ENCODE measurements at regions not wholly inside any gene's neighbourhood (a gene's known extent, or its start where the extent isn't known, plus 50 kb on each side); places are given as distances from the start of the nearest gene placed in this dataset.
A peak's percentile ranks its signal among the peaks of the same experiment; 100 is the strongest.
"Not testable (repeated sequence)": the region's sequence is repeated elsewhere in the genome, so short reads cannot be mapped to it uniquely, and the experiment has no call there.

DNA sequence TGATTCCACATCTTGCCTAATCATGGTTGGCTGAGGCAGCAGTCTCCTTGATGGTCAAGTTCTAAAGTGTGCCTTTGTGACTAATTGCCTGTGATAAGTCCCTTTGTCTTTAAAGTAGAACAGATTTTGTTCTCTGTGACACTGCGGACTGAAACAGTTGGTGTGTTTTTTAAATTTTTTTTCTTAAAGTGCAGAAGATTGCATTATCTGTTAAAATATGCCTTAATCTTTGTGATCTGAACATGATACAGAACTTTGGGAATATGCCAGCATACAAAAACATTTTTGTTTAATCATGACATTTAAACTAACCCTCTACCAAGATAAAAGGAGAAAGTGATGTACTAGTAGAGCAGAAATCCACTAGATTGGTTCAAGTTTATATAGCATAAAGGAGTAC is 1260.6 kb upstream of the ADGRL2 start:
- DNase-seq = no peak

DNA sequence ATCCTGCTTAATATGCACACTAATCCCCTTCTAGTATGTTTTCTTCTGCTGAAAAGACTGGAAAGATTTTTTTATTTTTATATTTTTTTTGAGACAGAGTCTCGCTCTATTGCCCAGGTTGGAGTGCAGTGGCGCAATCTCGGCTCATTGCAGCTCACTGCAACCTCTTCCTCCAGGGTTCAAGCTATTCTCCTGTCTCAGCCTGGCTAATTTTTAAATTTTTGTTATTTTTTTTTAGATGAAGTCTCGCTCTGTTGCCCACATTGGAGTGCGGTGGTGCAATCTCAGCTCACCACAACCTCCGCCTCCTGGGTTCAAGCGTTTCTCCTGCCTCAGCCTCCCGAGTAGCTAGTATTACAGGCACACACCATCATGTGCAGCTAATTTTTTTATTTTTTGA is 1261.4 kb upstream of the ADGRL2 start:
- DNase-seq = not testable (repeated sequence)

DNA sequence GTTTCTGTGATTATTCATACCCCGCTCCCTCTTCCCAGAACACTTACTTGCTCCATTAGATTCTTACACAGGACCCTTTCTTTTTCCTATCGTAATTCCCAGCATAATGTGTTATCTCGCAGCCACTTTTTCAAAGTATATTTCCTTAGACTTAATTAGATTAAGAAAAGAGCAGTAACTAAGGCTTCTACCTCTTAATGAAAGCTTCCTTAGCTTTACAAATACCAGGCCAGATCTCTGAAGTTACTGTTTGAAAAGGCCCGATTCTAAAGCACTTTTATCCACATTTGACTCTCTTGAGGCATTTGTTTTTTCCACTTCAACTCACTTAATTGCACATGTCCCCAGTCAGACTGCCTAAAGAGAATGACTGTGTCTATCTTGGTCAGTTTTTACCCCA is 1264.3 kb upstream of the ADGRL2 start:
- no peak for DNase-seq

DNA sequence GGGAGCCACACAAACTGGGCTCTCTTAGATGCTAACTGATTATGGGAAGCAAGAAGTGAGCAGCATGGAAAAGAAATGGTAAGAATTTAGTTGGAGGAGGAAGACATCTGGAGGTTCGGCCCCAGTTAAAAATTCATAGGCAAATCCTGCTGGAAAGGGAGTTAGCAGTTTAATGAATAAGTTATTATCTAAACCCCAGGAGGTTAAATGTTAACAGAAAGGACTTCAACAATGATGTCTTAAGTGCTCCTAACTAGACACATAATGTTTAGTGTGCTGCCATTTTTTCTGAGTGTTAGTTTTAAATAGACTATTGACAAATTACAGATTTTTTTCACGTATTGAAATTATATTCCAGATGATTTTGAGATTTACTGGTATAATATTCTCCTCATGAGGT is 1265.3 kb upstream of the ADGRL2 start:
- DNase-seq = no peak

DNA sequence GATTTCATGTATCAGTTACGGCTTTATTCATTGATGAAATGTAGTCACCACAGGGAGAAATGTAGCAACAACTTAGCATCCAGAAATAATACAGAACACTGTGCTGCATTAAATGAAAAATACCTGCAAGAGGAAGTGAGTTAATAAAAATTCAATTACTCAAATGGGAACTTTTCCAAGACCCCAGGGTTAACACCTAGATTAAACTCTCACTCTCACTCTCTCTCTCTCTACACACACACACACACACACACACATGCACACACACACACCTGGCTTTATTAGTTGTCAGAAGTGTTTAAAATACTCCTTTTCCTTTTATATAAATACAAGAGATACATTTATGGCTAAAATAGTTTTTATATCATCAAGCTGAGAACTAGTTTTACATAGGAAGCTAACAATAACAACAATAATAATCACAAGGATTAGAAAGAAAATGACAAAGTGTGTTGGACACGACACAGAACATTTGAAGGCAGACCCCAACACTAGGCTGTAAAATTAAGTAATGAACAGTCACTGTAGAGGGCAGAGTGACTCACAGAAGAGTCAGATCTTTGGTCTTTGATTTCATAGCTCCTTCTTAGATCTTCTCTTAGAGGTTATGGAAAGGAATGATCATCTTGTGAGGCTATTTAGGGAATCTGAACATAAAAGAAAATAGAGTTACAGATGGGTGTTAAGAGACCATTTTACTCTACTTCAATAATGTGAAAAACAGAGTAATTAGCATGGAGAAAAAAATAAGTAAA is 1266.0 kb upstream of the ADGRL2 start:
- DNase-seq = no peak

DNA sequence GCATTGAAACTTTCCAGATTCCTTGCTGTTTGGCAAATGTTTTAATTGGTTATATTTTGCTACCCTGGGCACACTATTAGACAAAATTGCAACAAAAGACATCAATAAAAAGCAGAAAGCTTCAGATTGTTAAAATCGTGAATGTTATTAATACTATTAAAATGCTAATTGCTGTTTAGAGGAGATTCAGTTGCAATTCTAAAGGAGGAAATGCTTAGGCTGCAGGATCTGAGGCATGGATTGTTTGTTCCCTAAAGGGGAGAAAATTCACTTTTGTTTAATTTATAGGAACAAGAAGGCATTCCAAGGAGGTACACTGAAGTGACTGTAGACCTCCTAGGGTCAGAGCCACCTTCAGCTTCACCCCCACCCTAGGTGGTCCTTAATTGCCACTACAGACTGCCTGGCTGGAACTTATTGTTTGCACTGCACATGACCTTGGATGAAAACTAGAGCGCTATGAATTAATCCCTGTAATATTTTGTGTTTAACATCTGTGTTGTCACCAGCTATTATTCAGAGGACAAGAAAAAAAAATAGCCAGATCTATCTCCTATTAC is 1266.9 kb upstream of the ADGRL2 start:
- no peak for DNase-seq

DNA sequence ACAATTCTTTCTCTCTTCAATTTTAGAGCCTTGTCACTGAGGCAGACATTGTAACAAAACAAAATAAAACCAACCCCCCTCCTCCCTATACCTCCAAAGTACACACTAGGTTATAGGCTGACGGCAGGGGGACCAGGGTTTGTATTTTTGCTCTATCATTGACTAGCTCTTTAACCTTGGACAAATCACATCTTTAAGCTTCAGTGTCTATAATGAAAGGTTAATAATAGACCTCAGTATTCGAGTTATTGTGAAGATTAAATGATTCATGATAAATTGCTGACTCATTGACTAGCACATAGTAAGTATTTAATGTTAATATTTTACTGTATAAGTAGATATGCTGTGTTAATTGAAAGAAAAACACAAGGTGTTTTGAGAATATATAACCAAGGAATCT is 1267.6 kb upstream of the ADGRL2 start:
- no peak for DNase-seq

DNA sequence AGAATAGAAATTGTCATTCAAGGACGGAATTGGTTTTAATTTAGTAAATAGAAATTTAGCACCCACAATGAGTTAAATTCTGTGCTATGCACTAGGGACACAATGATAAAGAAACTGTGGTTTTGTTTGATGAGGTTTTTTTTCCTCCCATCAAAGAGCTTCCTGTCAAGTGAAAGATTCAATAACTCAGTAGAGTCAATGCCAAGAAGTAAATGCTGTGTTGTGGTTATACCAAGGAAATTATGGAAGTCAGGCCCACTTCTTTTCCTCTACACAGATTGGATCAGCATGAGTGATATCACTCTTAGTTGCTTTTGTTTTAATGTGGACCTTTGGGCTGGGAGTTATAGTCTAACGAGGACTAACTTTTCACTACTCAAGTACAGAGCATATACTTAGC is 1269.6 kb upstream of the ADGRL2 start:
- no peak for DNase-seq

DNA sequence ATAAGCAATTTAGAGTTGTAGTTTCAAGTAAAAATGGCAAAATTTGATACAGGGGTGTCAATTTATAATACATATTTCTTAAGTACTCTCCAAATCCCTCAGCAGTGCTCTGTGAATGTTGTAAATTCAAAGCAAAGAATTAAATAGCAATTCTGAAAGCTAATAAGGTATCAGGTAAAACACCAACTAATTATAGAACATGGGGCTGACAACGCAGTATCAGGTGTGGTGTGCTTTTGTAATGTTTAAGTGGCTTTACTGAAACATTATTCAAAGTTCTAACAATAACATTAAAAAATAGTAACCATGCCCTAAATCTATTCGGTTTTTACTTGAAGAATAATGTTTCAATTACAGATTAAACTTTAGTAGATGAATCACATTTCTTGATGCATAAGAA is 1271.2 kb upstream of the ADGRL2 start:
- no peak for DNase-seq

DNA sequence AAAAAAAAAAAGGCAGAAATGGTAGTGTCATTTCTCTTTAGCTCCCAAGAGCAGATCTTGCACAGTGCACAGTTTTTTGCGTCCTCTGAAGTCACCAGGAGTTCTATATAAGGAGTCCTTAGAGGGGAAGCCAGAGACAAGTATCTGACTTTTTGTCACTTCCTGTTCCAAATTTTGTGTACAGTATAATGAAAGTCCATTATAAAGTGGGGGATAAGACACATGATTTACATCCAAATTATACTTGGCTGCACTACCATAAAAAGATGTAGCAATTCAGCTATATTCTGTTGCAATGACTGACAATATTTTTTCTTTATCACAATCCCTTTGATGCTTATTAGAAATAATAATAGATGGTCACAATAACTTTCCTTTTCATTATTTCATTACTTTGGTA is 1276.9 kb upstream of the ADGRL2 start:
- no peak for DNase-seq

DNA sequence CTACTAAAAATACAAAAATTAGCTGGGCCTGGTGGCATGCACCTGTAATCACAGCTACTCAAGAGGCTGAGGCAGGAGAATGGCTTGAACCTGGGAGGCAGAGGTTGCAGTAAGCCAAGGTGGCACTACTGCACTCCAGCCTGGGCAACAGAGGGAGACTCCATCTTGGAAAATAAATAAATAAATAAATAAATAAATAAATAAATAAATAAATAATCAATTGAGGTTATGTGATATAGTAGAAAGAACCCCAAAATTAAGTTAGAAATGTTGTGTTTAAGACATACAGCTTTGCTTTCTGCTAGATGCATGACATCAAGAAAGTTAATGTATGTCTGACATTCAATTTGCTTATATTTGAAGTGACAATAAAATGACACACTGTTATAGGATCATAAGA is 1277.7 kb upstream of the ADGRL2 start:
- DNase-seq = not testable (repeated sequence)

DNA sequence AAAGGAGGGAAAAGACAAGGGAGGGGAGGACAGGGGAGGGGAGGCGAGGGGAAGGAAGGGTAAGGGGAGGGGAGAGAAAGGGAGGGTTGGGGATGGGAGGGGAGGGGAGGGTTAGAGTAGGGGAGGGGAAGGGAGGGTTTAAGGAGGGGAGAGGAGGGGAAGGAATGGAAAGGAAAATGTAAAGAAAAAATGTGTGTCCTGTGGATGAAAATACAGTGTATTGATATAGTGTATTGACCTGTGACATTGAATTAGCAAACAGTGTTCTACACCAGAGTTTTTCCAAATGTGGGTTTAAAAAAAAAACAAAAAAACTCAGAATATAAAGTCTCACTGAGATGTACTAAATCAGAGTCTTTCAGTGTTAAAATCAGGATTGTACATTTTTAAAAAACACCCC is 1279.8 kb upstream of the ADGRL2 start:
- DNase-seq = no peak

DNA sequence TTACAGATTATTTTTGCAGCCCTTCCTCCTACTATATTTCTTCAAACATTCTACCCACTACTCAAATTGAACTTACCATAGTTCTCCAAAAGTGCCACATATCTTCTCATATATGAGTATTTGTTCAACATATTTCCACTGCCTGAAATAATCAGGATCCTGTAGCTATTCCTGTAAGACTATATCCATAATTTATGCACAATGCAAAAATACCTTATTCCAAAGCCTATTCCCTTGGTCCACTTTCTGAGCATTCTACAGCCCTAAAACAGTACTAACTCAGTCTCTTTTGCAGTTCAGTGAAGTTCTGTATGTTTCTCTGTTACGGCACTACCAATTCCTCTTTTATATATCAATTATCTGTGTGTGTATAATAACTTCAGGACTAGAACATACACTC is 1283.7 kb upstream of the ADGRL2 start:
- DNase-seq = no peak

DNA sequence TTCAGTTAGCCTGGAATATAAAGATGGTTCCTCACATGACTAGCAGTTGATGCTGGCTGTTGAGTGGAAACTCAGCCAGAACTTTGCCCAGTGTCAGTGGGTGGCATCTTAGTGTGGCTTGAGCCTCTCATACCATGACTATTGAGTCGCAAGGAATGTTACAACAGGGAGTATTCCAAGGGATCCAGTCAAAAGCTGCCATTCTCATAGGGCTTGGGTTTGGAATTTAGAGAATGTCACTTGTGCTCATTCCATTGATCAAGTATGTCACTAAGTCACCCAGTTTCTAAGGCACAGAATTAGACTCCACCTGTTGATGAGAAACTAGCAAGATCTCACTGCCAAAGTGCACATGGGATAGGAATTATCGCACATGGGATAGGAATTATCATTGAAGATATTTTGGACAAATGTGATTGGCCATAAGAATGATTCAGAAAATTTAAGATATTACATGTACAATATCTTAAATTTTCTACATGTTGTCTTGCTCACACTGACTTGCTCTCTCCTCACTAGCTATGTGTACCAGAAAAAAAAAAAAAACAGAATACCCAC is 1290.7 kb upstream of the ADGRL2 start:
- peak in 1 of 2 experiments; percentile 2 for DNase-seq

DNA sequence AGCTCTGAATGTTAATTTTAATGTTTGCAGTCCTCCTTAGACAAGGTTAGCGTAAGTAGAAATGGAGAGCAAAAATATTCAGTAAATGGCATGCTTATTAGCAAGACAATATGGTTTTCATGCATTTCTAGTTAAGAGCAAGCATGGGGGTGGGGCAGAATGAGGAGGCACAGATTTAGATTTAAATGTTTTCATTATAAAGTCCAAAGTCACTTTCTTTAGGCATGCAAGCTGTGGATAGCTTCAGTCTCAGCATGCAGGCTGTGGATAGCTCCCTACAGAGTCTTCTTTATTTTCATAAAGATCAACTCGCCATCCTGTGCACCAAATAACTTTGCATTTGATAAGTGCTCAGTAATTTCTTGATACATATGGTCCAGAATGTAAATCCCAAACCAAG is 1294.5 kb upstream of the ADGRL2 start:
- DNase-seq = no peak

DNA sequence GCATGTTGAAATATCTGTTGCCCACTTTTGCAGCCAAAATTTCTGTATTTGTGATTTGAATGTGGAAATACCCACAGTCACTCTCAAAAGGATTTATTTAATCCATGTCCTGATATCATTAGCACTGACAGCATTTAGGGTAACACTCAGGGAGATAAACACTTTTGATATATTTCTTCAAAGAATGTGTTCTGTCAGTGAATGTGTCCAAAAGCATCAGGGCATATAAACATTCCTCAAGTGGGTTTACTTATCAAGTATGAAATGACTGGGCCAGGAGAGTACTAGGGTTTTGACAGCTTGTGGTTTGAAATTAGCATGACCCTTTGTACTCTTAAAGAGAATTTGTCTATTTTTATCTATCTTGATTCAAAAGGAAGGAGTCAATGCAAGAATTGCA is 1302.1 kb upstream of the ADGRL2 start:
- no peak for DNase-seq

DNA sequence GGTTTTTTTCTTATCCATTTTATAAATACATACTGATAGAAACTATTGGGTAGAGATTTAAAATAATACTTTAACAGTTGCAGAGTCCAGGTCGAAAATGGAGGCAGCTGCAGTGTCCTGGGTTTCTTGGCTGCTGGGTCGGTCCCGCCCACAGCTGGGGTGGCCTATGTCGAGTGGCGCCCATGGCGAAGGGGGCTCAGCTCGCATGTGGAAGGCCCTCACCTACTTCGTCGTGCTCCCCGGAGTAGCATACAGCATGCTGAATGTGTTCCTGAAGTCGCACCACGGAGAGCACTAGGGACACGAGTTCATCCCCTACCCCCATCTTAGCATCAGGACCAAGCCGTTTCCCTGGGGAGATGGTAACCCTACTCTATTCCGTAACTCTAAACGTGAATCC is 1304.9 kb upstream of the ADGRL2 start:
- no peak for DNase-seq

DNA sequence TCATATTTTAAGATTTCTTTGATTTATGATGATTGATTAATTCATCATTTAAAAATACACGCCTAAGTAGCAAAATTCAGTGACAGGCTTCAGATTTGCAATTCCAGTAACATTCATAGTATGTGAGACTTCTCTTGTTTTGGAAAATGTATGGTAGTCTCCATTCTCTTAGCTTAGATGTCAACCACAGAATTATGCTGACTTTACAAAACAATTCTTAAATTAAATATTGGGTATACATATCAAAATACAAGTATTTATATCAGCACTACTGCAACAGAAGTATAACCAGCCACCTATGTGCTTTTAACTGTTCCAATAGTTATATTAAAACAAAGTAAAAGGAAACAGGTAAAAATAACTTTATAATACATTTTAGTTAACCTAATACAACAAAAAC is 1328.6 kb upstream of the ADGRL2 start:
- no peak for DNase-seq

DNA sequence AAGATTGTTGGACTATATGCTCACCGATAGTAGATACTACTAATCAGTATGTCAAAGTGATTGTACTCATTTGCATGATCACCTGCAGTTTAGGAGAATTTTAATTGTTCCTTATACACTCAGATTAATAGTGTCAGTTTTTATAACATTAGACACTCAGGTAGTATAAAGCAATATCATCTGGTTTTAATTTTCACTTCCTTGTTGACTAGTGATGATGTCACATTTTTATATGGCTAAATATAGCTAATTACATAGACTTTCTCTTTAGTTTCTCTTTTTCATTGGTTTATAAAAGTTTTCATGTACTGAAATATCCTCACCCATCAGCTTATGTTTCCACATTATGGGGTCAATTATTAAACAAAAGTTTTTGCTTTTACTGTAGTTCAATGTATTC is 1332.4 kb upstream of the ADGRL2 start:
- no peak for DNase-seq

DNA sequence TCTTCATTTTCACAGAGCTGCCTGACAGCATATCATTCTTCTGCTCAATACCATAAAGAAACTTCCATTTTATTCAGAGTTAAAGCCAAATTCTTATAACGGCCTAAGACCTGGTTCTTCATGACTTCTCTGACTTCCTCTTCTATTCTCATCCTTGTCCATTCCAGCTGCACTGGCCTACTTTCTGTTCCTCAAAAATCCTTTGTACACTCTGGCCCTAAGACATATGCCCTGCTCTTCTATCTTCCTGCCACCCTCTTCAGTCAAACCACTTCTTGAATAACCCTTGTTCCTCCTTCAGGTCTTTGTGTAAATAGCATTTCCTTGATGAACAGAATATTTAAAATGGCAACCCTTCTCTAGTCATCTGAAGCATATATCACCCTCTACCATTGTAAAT is 1338.7 kb upstream of the ADGRL2 start:
- no peak for DNase-seq

DNA sequence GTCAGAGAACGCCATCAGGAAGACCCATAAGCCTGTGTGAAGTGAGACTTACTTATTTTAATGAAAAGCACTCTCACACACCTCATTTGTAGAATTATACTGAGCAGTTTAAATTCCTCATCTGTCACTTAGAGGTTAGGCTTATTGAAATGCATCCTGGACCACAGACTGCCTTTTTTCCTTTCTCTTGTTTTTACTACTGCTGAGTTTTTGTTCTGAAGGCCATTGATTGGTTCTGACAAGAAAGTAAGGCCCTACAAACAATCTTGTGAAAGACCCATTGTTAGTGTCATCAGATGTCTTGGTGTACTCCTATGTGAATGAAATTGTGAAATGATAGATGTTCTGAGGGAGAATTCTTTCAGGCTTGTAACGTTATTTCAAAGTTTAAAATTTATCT is 1343.3 kb upstream of the ADGRL2 start:
- DNase-seq = no peak

DNA sequence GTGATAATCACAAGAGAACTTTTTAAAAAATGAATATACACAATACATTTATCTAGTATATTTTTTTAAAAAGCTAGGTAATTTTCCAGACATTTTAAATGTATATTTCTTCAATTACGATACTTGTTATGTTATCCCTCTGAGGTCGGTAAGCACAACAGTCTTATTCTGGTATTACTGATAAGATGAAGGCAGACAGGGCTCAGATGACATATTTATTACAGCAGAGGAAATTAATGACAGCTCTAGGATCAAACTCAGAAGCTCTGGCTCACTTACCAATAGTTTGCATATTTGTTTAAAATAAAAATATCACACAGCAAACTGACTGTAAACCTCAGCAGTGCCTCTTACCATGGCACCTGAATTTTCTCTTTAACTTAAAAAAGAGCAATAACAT is 1347.0 kb upstream of the ADGRL2 start:
- no peak for DNase-seq

DNA sequence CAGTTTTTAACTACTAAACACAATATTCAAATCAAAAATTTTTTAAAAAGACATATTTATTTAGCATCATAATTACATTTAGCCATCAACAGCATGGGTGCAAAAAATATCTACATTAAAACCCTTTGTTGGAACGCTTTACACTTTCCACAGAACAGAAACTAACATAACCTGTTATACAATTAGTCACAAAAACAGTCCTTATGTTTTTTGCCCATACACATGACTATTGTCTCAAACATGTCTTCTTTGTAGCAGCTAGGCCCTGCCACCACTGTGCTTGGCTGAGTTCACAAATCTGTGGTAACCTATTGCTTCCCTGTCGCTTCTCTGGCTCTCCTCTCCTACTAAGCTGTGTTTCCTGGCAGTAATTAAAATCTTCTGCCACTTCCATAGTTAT is 1350.0 kb upstream of the ADGRL2 start:
- no peak for DNase-seq

DNA sequence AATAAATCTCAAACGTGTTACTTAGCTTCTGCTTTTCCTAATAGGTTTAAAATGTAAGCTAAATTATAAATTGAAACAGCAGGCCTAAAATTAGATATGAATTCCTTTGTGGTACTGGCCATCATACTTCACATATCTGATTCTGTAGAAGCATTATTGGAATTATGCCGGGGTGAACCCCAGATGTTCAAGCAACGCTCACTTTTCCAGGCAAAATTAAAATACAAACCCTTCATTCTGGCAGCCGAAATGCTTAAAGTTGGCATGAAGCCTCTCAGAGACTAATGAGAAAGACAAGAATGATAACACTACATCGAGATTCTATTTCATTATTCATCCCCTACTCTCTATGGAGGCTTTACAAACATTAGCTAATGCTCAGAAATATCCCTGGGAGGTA is 1352.7 kb upstream of the ADGRL2 start:
- no peak for DNase-seq

DNA sequence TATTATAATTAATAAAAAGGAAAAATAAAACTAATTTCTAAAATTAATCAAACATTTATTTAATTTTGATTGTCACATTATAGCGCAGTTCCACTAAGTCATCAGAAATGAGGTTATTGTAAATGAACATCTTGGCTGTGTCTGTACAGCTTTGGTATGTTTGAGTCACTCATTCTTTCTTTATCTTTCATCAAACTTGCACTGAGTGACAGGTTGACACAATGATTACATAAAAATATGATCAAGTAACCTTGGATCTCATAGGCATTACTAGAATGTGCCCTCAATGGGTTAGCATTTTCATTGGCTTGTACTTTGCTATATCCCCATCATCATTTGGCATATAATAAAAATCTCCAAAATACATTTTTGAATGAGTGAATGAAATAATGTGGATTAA is 1353.2 kb upstream of the ADGRL2 start:
- DNase-seq = no peak
